GM21619 (cell line): ENCODE measurements at regions not wholly inside any gene's neighbourhood (a gene's known extent, or its start where the extent isn't known, plus 50 kb on each side); places are given as distances from the start of the nearest gene placed in this dataset.

Experiments
- ATAC-seq: cut with Tn5 transposase; IDR thresholded peaks from one replicate; pipeline ENCODE4 v1.9.1; 2021; ENCODE audit not compliant: unreplicated experiment

GRCh38 chr21:16789636-16790035, 723.2 kb upstream of the CXADR start:
- ATAC-seq, result no peak

DNA sequence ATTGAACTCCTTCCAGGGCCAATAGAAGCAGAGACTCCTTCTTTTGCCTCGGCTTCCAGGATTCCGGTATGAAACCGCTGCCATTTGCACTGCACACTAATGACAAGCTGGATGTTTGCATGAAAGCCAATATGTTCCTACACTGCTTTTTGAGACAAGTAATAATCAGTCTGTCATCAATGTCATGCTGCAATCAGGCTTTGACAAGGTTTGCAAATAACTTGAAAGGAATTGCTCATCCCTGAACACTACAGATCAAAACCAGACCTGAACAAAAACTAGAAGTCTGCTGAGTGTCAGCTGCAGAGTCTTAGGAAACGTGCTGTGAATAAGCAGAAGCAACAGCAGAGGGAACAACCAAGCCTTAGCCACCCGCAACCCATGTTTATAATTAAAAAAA, 720.7 kb upstream of the CXADR start:
- ATAC-seq, result no peak

DNA sequence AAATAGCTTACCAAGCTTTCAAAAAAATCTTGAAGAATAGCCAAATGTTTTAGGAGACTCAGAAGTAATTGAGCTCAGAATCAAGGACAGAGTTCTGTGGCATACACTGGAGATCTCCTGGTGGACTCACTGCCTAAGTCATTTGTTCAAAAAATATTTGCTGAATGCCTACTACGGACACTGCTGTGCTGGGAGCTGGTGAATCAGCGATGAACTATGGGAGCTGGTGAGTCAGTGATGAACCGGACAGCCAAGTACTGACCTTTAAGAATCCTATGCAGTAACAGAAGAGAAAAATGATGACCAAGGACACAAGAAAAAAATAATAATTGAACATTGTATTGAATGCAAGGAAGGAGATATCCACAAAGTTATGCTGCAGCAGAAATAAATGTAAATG, 717.9 kb upstream of the CXADR start:
- no peak for ATAC-seq

DNA sequence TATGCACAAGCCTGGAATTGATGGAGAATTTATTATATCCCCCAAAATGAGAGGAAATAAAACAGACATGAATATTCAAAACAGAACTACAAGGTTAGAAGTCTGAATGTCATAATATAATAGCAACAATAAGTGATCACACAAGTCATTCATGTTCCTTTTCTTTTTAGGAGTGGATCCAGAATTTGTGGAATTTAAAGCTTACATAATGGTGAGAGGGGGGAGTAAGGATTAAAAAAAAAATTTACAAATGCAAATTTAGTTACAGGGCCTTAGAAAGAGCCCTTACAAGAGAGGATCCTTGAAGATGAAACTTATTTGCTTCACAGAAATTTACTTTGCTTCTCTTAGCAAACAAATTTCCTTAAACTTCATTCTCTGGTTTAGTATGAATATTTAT, 716.1 kb upstream of the CXADR start:
- no peak for ATAC-seq

DNA sequence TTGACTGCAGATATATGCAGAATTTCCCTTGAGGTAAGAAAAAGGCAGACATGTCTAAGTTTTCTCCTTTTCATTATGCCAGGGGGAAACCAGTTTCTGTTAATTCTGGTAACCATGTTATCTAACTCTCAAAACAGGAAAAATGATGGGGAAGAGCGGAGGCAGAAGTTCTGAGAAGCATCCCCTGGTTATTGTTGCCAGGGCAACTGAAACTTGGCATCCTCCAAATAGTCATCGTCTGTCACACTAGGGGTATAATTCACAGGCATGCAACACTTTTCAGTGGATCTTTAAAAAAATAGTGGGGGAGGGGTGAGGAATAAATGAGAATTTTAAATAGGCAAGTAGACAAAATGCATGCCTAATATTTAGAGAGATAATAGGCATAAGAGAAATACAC, 715.3 kb upstream of the CXADR start:
- ATAC-seq, result no peak

DNA sequence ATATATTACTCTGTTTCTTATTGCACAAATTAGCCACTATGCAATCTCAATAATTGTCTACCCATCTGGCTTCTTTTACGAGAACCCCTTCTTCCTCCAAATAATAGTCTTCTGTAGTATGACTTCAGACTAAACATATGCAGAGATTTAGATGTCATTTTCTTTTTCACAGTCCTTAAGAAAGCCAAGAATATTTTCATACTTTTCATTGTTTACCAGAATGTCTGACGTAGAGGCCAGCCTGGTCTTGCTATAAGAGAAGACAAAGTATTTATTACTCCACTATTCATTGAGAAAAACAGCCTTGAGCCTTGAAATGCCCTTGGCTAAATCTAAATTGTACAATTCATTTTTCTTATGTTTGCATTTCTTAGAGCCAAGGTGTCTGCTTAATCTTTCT, 714.9 kb upstream of the CXADR start:
- no peak for ATAC-seq

GRCh38 chr21:16800536-16801275, 712.1 kb upstream of the CXADR start:
- ATAC-seq, result no peak

GRCh38 chr21:16811011-16811410, 701.8 kb upstream of the CXADR start:
- ATAC-seq, result no peak

DNA sequence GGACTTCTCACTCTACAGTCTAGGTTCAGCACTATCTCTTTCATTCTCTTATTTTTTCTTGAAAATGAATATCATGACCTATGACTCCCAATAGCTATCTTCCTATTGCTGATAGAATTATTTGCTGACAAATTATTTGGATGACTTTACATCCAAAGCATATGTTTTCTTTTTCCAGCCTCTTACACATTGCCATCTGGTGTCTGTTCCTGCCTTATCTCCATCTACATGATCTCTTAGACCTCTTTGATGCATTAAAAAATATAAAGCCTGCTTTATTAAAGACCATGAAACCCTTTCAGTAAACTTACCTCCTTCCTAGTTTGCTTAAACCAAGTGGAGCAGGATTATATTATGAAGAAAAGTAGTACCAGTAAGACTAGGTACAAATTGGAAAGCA, 700.9 kb upstream of the CXADR start:
- no peak for ATAC-seq

DNA sequence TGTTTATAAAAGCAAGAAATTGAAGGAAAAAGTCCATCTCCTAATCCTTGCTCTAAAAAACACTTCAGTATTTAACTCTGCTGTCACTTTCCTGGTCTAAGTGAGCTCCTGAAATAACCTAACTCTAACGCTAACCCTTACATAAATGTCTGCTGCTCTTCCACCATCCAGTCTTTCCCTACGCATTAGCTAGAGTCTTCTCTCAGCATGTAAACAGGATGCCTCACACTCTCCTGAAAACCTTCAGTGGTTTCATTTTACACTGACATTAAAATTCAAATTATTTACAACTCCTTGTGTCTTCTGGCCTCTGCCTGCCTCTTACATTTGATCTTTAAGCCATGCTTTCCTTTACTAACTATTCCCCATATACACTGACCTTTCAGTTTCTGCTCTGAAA, 697.6 kb upstream of the CXADR start:
- ATAC-seq, result no peak

GRCh38 chr21:16821588-16821987, 691.3 kb upstream of the CXADR start:
- no peak for ATAC-seq

- ATAC-seq, result no peak
These were observed 683.3 kb upstream of the CXADR start for GRCh38 chr21:16829532-16829931.

GRCh38 chr21:16832791-16833190, 680.1 kb upstream of the CXADR start:
- ATAC-seq, result no peak

GRCh38 chr21:16834791-16835190, 678.1 kb upstream of the CXADR start:
- ATAC-seq, result no peak

DNA sequence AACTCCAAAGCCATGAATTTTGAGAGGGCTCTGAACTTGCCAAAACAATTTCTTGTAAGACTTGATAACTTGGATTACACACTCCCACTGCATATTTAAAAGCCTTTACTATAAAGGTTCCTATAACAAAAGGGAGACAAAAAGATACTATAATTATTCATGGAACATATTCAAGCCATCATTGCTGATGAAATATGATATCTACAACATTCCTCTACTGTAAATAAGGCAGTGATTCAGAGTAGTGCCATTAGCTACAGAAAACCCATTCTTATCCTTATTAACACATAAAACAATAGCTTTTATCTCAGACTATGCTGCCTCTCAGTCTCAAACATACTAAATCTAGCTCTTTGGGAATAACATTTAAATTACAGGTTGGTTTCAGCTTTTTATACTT, 675.5 kb upstream of the CXADR start:
- ATAC-seq, result no peak

DNA sequence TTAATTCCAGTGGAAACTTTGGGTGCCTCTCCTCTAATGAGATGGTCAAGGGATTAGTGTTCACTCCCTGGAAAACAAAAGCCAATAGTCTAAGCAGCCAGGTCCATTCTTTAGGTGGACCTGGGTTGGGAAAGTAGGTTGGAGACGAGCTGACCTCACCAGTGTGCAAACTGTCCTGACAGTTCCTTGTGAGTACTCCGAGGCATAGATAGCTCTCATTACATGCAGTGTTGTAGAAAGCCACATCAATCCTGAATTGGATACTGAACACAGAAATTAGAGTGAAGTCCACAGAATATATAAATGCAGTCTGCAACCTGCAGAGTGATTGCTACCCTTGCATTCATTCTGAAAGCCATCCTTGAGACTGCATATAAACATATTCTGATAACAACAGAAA, 675.1 kb upstream of the CXADR start:
- no peak for ATAC-seq

DNA sequence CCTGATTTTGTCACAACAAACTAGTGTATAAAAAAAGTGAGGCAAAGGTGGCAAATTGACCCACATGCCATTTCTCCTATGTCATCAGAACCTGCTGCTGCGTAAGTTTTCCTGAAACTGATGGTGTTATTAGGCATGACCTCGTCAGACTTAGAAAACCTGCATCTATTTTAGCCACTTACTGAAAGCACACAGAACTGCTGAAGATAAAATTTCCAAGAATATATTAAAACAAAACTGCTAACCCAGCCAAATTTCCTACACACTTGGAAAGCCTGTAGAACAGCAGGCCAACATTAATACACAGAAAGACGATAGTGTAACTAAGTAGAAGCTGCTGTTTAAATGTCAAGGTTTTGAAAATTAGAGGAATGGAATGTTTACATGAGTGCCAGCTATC, 674.5 kb upstream of the CXADR start:
- no peak for ATAC-seq

DNA sequence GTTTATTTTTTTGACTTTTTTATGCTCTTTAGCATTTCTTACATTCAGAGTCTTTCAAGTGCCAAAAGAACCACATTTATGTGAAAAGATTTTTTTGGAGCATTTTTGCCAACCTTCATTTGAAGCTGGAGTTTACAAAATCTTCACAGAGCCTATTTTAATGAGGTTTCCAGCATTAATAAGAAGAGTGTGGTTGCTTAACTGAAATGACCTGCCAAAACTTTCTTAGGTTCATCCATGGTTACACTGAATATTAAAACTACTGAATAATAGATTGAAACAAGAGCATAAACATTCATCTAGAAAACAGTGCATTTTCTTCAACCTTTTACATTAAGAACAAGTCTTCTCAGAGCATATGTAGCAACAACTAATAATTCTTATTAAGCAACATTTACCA, 672.3 kb upstream of the CXADR start:
- ATAC-seq, result no peak

DNA sequence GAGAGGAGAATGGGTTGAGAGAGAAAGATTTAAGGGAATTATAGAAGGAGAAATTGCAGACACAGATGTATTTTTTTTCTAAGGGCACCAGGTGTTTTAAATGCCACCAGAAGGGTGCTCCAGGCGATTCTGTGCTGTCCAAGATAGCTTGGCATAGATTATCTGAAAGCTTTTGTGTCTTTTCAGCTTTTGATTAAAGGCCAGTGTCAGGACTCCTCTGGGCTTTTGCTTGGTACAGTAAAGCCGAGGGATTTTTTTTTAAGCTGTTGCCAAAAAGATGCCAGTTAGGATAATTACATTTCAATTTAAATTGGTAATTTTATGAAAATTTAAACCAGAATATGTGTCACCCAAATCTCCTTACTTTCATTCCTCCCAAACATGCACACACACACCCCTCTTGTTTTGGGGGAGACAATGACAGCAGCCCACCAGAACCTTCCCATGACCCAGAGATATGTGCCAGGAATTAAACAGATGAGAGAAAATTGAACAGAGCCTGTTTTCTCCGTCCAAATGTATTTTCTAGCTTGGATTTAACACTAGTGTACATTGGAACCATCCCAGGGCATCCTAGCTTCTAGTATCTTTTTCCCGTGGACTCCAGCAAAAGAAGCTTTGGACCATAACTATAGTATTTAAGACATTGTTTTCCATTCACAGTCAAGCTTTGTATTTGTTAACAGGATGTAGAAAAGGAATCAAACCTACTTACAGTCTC, 670.7 kb upstream of the CXADR start:
- no peak for ATAC-seq

GRCh38 chr21:16842696-16843035, 670.2 kb upstream of the CXADR start:
- no peak for ATAC-seq

GRCh38 chr21:16847211-16847610, 665.6 kb upstream of the CXADR start:
- ATAC-seq, result no peak

- ATAC-seq, result no peak
These were observed 661.8 kb upstream of the CXADR start for GRCh38 chr21:16851054-16851453.

- no peak for ATAC-seq
These were observed 657.6 kb upstream of the CXADR start for GRCh38 chr21:16855164-16855667.
